Neuron (in vitro differentiated cells): ENCODE measurements at regions not wholly inside any gene's neighbourhood (a gene's known extent, or its start where the extent isn't known, plus 50 kb on each side); places are given as distances from the start of the nearest gene placed in this dataset.
A peak's percentile ranks its signal among the peaks of the same experiment; 100 is the strongest.

Experiments used
- H2AFZ ChIP-seq: one replicate; pipeline ENCODE4 v1.6.1; 2013; ENCODE audit warnings: low read depth, mild to moderate bottlenecking, inconsistent platforms, low read length, moderate library complexity
- H3K27me3 ChIP-seq: one replicate; pipeline ENCODE4 v1.6.1; 2013; ENCODE audit warnings: low read length; ENCODE audit not compliant: insufficient read depth
- H3K36me3 ChIP-seq: one replicate; pipeline ENCODE4 v1.6.1; 2013; ENCODE audit warnings: low read length; ENCODE audit not compliant: insufficient read depth
- H3K4me1 ChIP-seq: one replicate; pipeline ENCODE4 v1.6.1; 2013; ENCODE audit warnings: low read length; ENCODE audit not compliant: insufficient read depth
- H3K4me3 ChIP-seq: 2 replicates; pipeline ENCODE4 v1.5.1; 2013; ENCODE audit warnings: mild to moderate bottlenecking, low read length, moderate library complexity
- H3K9me3 ChIP-seq: one replicate; pipeline ENCODE4 v1.6.1; 2013; ENCODE audit warnings: low read length

- H2AFZ ChIP-seq, result peak overlapping the region; percentile 21
- peaks cover 15% of the 10 kb centered on the region for H3K4me1 ChIP-seq
- H3K9me3 ChIP-seq, result no peaks in the 10 kb centered on the region
- H3K4me3 ChIP-seq, result no peak overlapping the region
- H3K27me3 ChIP-seq, result no peaks in the 10 kb centered on the region
- no peaks in the 10 kb centered on the region for H3K36me3 ChIP-seq
Observed at GRCh38 chr2:221293949-221294742, 278.0 kb downstream of the EPHA4 start.

DNA sequence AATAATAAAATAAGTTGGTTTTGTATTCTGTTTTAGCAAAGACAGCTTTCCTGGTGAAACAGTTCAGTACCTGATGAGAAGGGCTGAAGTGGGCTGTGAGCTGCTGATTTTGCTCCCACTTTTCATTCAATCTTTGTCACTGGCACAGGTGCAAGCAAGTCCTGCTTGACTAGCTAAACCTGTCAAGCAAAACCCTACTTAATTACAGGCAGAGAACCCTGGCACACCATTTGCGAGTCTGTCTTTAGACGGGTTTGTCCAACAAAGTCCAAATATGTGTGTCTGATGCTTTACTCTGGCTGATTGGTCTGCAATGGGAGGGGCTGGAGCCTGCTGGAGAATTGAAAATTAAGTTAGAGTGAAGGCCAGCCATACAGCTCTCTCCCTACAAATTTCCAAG, 267.2 kb downstream of the EPHA4 start:
- Histone ChIP-seq H3K27me3 (no peaks in the 10 kb centered on the region), H3K4me3 (no peak overlapping the region), H3K9me3 (no peaks in the 10 kb centered on the region), H2AFZ (no peak overlapping the region), H3K4me1 (no peaks in the 10 kb centered on the region), H3K36me3 (no peaks in the 10 kb centered on the region)

GRCh38 chr2:221308507-221309066, 263.5 kb downstream of the EPHA4 start:
- no peaks in the 10 kb centered on the region for H3K36me3 ChIP-seq

DNA sequence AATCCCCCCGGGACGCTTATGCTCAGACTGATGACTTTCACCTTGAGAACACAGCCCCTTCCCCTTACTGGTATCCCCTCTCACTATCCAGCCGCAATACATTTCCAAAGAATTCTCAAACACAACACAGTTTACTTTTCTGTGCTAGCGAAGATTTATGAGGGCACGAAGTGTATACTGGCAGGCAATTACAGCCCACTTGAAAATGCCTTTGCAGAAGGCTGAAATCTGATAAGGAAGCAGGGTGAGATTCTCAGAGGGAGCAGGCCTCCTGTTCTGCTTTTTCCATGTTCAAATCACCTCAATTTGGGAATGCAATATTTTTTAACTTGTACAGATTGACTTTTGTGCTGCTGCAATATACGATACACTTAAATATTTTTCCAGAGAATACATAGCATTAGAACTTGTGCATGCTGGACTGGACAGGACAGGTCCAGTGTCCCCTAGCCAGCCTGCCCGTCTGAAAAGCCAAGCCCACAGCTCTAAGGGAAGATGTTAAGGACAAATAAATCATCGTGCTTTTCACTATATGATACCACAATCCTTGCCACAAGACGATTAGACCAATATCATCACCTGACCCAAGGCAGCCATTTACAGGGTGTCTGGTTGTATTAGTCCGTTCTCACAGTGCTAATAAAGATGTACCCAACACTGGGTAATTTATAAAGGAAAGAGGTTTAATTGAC, 262.1 kb downstream of the EPHA4 start:
- no peak overlapping the region for H2AFZ ChIP-seq
- H3K36me3 ChIP-seq, result no peaks in the 10 kb centered on the region
- H3K9me3 ChIP-seq, result no peaks in the 10 kb centered on the region
- H3K27me3 ChIP-seq, result no peaks in the 10 kb centered on the region
- H3K4me3 ChIP-seq, result no peak overlapping the region
- H3K4me1 ChIP-seq, result no peaks in the 10 kb centered on the region

More at GRCh38 chr2:221308507-221309066, 263.5 kb downstream of the EPHA4 start:
- H3K27me3 ChIP-seq, result no peaks in the 10 kb centered on the region
- no peaks in the 10 kb centered on the region for H3K9me3 ChIP-seq
- H3K4me1 ChIP-seq, result no peaks in the 10 kb centered on the region
- H2AFZ ChIP-seq, result no peak overlapping the region
- H3K4me3 ChIP-seq, result no peak overlapping the region

GRCh38 chr2:221310730-221311129, 261.4 kb downstream of the EPHA4 start:
- Histone ChIP-seq H3K4me1 (no peaks in the 10 kb centered on the region), H3K9me3 (no peaks in the 10 kb centered on the region), H2AFZ (no peak overlapping the region), H3K27me3 (no peaks in the 10 kb centered on the region), H3K4me3 (no peak overlapping the region), H3K36me3 (no peaks in the 10 kb centered on the region)

DNA sequence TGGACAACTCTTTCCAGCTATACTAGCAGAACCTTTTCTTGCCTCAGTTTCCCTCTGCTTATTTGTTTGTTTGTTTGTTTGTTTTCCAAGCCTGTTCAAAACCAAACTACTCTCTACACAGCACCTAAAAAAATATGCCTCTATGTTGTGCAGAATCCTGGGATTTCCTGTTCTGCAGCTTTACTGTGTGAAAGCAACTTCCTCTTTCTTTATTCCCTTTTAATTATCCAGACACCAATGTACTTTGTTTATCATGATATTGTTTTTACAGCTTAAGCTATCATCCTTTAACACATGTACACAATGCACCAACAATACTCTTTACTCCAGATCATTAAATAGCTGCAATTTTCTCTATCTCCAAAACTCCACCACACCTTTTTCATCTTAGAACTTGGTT, 259.5 kb downstream of the EPHA4 start:
- H3K4me3 ChIP-seq, result no peak overlapping the region
- H3K36me3 ChIP-seq, result no peaks in the 10 kb centered on the region
- no peak overlapping the region for H2AFZ ChIP-seq
- H3K9me3 ChIP-seq, result no peaks in the 10 kb centered on the region
- no peaks in the 10 kb centered on the region for H3K27me3 ChIP-seq
- no peaks in the 10 kb centered on the region for H3K4me1 ChIP-seq

- H3K27me3 ChIP-seq, result no peaks in the 10 kb centered on the region
- H3K9me3 ChIP-seq, result no peaks in the 10 kb centered on the region
- H2AFZ ChIP-seq, result no peak overlapping the region
- H3K4me3 ChIP-seq, result no peak overlapping the region
- no peaks in the 10 kb centered on the region for H3K36me3 ChIP-seq
- H3K4me1 ChIP-seq, result no peaks in the 10 kb centered on the region
Observed at GRCh38 chr2:221314786-221315185, 257.3 kb downstream of the EPHA4 start.

GRCh38 chr2:221318376-221319130, 253.6 kb downstream of the EPHA4 start:
- no peaks in the 10 kb centered on the region for H3K36me3 ChIP-seq
- H3K27me3 ChIP-seq, result peaks cover 4% of the 10 kb centered on the region
- H3K4me1 ChIP-seq, result no peaks in the 10 kb centered on the region
- H3K4me3 ChIP-seq, result no peak overlapping the region
- no peak overlapping the region for H2AFZ ChIP-seq
- H3K9me3 ChIP-seq, result no peaks in the 10 kb centered on the region

GRCh38 chr2:221322741-221323140, 249.4 kb downstream of the EPHA4 start:
- H3K36me3 ChIP-seq, result no peaks in the 10 kb centered on the region
- H3K4me3 ChIP-seq, result no peak overlapping the region
- H3K27me3 ChIP-seq, result peaks cover 4% of the 10 kb centered on the region
- H3K4me1 ChIP-seq, result no peaks in the 10 kb centered on the region
- H2AFZ ChIP-seq, result no peak overlapping the region
- H3K9me3 ChIP-seq, result no peaks in the 10 kb centered on the region

- Histone ChIP-seq H3K9me3 (no peaks in the 10 kb centered on the region), H3K27me3 (peaks cover 4% of the 10 kb centered on the region), H3K4me3 (no peak overlapping the region), H2AFZ (no peak overlapping the region), H3K36me3 (no peaks in the 10 kb centered on the region), H3K4me1 (no peaks in the 10 kb centered on the region)
Observed at GRCh38 chr2:221323513-221323912, 248.6 kb downstream of the EPHA4 start.

GRCh38 chr2:221330436-221330835, 241.7 kb downstream of the EPHA4 start:
- no peaks in the 10 kb centered on the region for H3K36me3 ChIP-seq
- no peaks in the 10 kb centered on the region for H3K27me3 ChIP-seq
- no peaks in the 10 kb centered on the region for H3K4me1 ChIP-seq
- H3K4me3 ChIP-seq, result no peak overlapping the region
- H2AFZ ChIP-seq, result no peak overlapping the region
- H3K9me3 ChIP-seq, result no peaks in the 10 kb centered on the region

- no peaks in the 10 kb centered on the region for H3K27me3 ChIP-seq
- no peak overlapping the region for H2AFZ ChIP-seq
- no peak overlapping the region for H3K4me3 ChIP-seq
- no peaks in the 10 kb centered on the region for H3K36me3 ChIP-seq
- H3K9me3 ChIP-seq, result no peaks in the 10 kb centered on the region
- H3K4me1 ChIP-seq, result no peaks in the 10 kb centered on the region
Observed at GRCh38 chr2:221334481-221335218, 237.5 kb downstream of the EPHA4 start.
